ENCODE measurements at regions not wholly inside any gene's neighbourhood (a gene's known extent, or its start where the extent isn't known, plus 50 kb on each side); places are given as distances from the start of the nearest gene placed in this dataset.
A peak's percentile ranks its signal among the peaks of the same experiment; 100 is the strongest.
"Not testable (repeated sequence)": the region's sequence is repeated elsewhere in the genome, so short reads cannot be mapped to it uniquely, and the experiment has no call there.

GRCh38 chr13:73336773-73337172, 278.0 kb downstream of the KLF5 start:
- no peak for DNase-seq (ENCODE audit: low spot score)

- DNase-seq (ENCODE audit: low spot score) = no peak
These were observed 277.1 kb downstream of the KLF5 start for GRCh38 chr13:73335944-73336343.

GRCh38 chr13:73335210-73335609, 276.4 kb downstream of the KLF5 start:
- peak; percentile 48 for DNase-seq (ENCODE audit: low spot score)

- no peak for DNase-seq (ENCODE audit: low spot score)
These were observed 275.6 kb downstream of the KLF5 start for GRCh38 chr13:73334445-73334844.

- DNase-seq (ENCODE audit: low spot score) = no peak
These were observed 272.8 kb downstream of the KLF5 start for GRCh38 chr13:73331556-73331955.

- DNase-seq (ENCODE audit: low spot score) = no peak
These were observed 270.6 kb downstream of the KLF5 start for GRCh38 chr13:73329355-73329754.

- no peak for DNase-seq (ENCODE audit: low spot score)
These were observed 268.8 kb downstream of the KLF5 start for GRCh38 chr13:73327579-73327978.

- no peak for DNase-seq (ENCODE audit: low spot score)
These were observed 267.1 kb downstream of the KLF5 start for GRCh38 chr13:73325723-73326558.

GRCh38 chr13:73324842-73325722, 266.3 kb downstream of the KLF5 start:
- no peak for DNase-seq (ENCODE audit: low spot score)

GRCh38 chr13:73323615-73324014, 264.8 kb downstream of the KLF5 start:
- no peak for DNase-seq (ENCODE audit: low spot score)

GRCh38 chr13:73321043-73321442, 262.2 kb downstream of the KLF5 start:
- DNase-seq (ENCODE audit: low spot score) = no peak

GRCh38 chr13:73317140-73317539, 258.3 kb downstream of the KLF5 start:
- no peak for DNase-seq (ENCODE audit: low spot score)

- DNase-seq (ENCODE audit: low spot score) = no peak
These were observed 251.6 kb downstream of the KLF5 start for GRCh38 chr13:73310366-73310765.

- no peak for DNase-seq (ENCODE audit: low spot score)
These were observed 248.7 kb downstream of the KLF5 start for GRCh38 chr13:73307481-73307880.

GRCh38 chr13:73306688-73307087, 247.9 kb downstream of the KLF5 start:
- DNase-seq (ENCODE audit: low spot score) = no peak

GRCh38 chr13:73304442-73304841, 245.6 kb downstream of the KLF5 start:
- no peak for DNase-seq (ENCODE audit: low spot score)

- DNase-seq (ENCODE audit: low spot score) = peak; percentile 72
These were observed 245.0 kb downstream of the KLF5 start for GRCh38 chr13:73303851-73304250.

- DNase-seq (ENCODE audit: low spot score) = not testable (repeated sequence)
These were observed 242.8 kb downstream of the KLF5 start for GRCh38 chr13:73301622-73302021.

GRCh38 chr13:73300718-73301425, 242.1 kb downstream of the KLF5 start:
- no peak for DNase-seq (ENCODE audit: low spot score)

- DNase-seq (ENCODE audit: low spot score) = no peak
These were observed 241.0 kb downstream of the KLF5 start for GRCh38 chr13:73299787-73300186.

GRCh38 chr13:73293913-73294523, 235.2 kb downstream of the KLF5 start:
- DNase-seq (ENCODE audit: low spot score) = no peak

GRCh38 chr13:73292127-73292526, 233.3 kb downstream of the KLF5 start:
- DNase-seq (ENCODE audit: low spot score) = no peak

Measured in kidney capillary endothelial cell (primary cell).